CD4-positive, alpha-beta T cell (primary cell): ENCODE measurements at regions not wholly inside any gene's neighbourhood (a gene's known extent, or its start where the extent isn't known, plus 50 kb on each side); places are given as distances from the start of the nearest gene placed in this dataset.

ENCODE experiments used
- ATAC-seq: fragments of 200-7000 bp; cut with Tn5 transposase; one replicate; pipeline ENCODE4 v1.10.0; 2022; ENCODE audit warnings: mild to moderate bottlenecking; ENCODE audit not compliant: poor library complexity
- CTCF ChIA-PET: fragments of 350-600 bp; sonication (Branson Sonifier 250); formaldehyde crosslinking; loops from one replicate; lab custom pipeline; 2021; ENCODE audit warnings: antibody characterized with exemption, inconsistent platforms; lab: Charles Lee
- POLR2A ChIA-PET: fragments of 350-600 bp; sonication (Branson Sonifier 250); formaldehyde crosslinking; loops from one replicate; lab custom pipeline; 2021; ENCODE audit warnings: antibody characterized with exemption, inconsistent platforms; lab: Charles Lee
- DNase-seq, 14 experiments: peaks; one replicate each; pipeline ENCODE4 v3.0.0-alpha.2; 2013 to 2020; ENCODE audit warnings: mixed read lengths in 2 of 14
- H3K27ac ChIP-seq, 2 donors: one replicate each; pipeline versions ENCODE4 v1.5.1 to v1.7.0; 2013; ENCODE audit warnings: low read length in 2 of 2, low read depth in 1 of 2, mild to moderate bottlenecking in 1 of 2
- H3K27me3 ChIP-seq, 2 experiments: 1 replicate in 1 of 2; 2 replicates in 1 of 2; pipeline versions ENCODE4 v1.6.1 to v1.7.0; 2013; ENCODE audit warnings: low read length in 2 of 2, control low read depth in 1 of 2, mild to moderate bottlenecking in 1 of 2, moderate library complexity in 1 of 2; ENCODE audit not compliant: insufficient read depth in 2 of 2, control insufficient read depth in 1 of 2
- H3K36me3 ChIP-seq: one replicate; pipeline ENCODE4 v1.6.1; 2013; ENCODE audit warnings: low read length, control low read depth; ENCODE audit not compliant: insufficient read depth
- H3K4me1 ChIP-seq: one replicate; pipeline ENCODE4 v1.6.1; 2013; ENCODE audit warnings: low read length, control low read depth; ENCODE audit not compliant: insufficient read depth
- H3K4me3 ChIP-seq: one replicate; pipeline ENCODE4 v1.5.1; 2013; ENCODE audit warnings: mild to moderate bottlenecking, low read length, moderate library complexity
- H3K9me3 ChIP-seq, 2 experiments: 1 replicate in 1 of 2; 2 replicates in 1 of 2; pipeline versions ENCODE4 v1.6.1 to v1.7.0; 2013; ENCODE audit warnings: low read length in 2 of 2, mild to moderate bottlenecking in 2 of 2, control low read depth in 1 of 2, moderate library complexity in 1 of 2; ENCODE audit not compliant: control insufficient read depth in 1 of 2, insufficient read depth in 1 of 2
- H3K27ac Mint-ChIP-seq: one replicate; pipeline ENCODE4 v1.8.0; 2020; ENCODE audit warnings: mixed read lengths
- H3K27me3 Mint-ChIP-seq: one replicate; pipeline ENCODE4 v1.8.0; 2021; ENCODE audit warnings: mixed read lengths
- H3K36me3 Mint-ChIP-seq: one replicate; pipeline ENCODE4 v1.8.0; 2021; ENCODE audit warnings: low read depth, mixed read lengths
- H3K4me1 Mint-ChIP-seq: one replicate; pipeline ENCODE4 v1.8.0; 2021; ENCODE audit warnings: low read depth, mixed read lengths
- H3K4me3 Mint-ChIP-seq: one replicate; pipeline ENCODE4 v1.8.0; 2020; ENCODE audit warnings: mild to moderate bottlenecking, mixed read lengths
- H3K9me3 Mint-ChIP-seq: one replicate; pipeline ENCODE4 v1.8.0; 2020; ENCODE audit warnings: mixed read lengths
- CTCF ChIP-seq: fragments of 200-600 bp; IDR thresholded peaks from one replicate; pipeline ENCODE4 v1.8.0; 2022; ENCODE audit warnings: antibody characterized with exemption, mild to moderate bottlenecking
- intact Hi-C, 2 experiments: fragments of 100-400 bp; cut with DNase I in 1 of 2; cut with micrococcal nuclease in 1 of 2; formaldehyde crosslinking; loops; one replicate each; pipeline versions ENCODE4 v1.15.1 to v1.9.0; 2023 to 2025; cut with DNase I, micrococcal nuclease

GRCh38 chr4:71944956-71945355, 86.8 kb upstream of the NPFFR2 start:
- no peaks in the 10 kb centered on the region for H3K36me3 Mint-ChIP-seq
- no peak overlapping the region for H3K27ac Mint-ChIP-seq

GRCh38 chr4:71945791-71946190, 86.0 kb upstream of the NPFFR2 start:
- Mint-ChIP-seq H3K27me3 (no peaks in the 10 kb centered on the region), H3K4me1 (no peaks in the 10 kb centered on the region), H3K27ac (no peak overlapping the region), H3K9me3 (peaks cover 4% of the 10 kb centered on the region), H3K36me3 (no peaks in the 10 kb centered on the region), H3K4me3 (no peak overlapping the region)
- no peak for TF ChIP-seq CTCF
- Histone ChIP-seq H3K27me3 (no peaks in the 10 kb centered on the region), H3K4me3 (no peak overlapping the region), H3K27ac (no peak overlapping the region), H3K36me3 (no peaks in the 10 kb centered on the region), H3K4me1 (no peaks in the 10 kb centered on the region), H3K9me3 (peaks cover 0 to 6% of the 10 kb centered on the region in 2 experiments)
- no peak for ATAC-seq
- CTCF ChIA-PET: no interaction called here
- POLR2A ChIA-PET: no interaction called here
- intact Hi-C loops: no loop called here
- no peak for DNase-seq

More at GRCh38 chr4:71944956-71945355, 86.8 kb upstream of the NPFFR2 start:
- no peaks in the 10 kb centered on the region for H3K36me3 ChIP-seq
- H3K27me3 Mint-ChIP-seq: no peaks in the 10 kb centered on the region
- ATAC-seq (no peak), DNase-seq (no peak)
- peaks cover 0 to 6% of the 10 kb centered on the region in 2 experiments for H3K9me3 ChIP-seq
- H3K9me3 Mint-ChIP-seq: peaks cover 4% of the 10 kb centered on the region
- H3K27ac ChIP-seq: no peak overlapping the region
- H3K4me1 Mint-ChIP-seq: no peaks in the 10 kb centered on the region
- H3K27me3 ChIP-seq: no peaks in the 10 kb centered on the region
- H3K4me3 Mint-ChIP-seq: no peak overlapping the region
- ChIA-PET CTCF (no interaction called here), POLR2A (no interaction called here)
- TF ChIP-seq CTCF: no peak
- intact Hi-C loops: no loop called here
- H3K4me1 ChIP-seq: no peaks in the 10 kb centered on the region
- no peak overlapping the region for H3K4me3 ChIP-seq

GRCh38 chr4:71958978-71959377, 72.8 kb upstream of the NPFFR2 start:
- POLR2A ChIA-PET: no interaction called here
- Histone ChIP-seq H3K4me1 (no peaks in the 10 kb centered on the region), H3K4me3 (no peak overlapping the region), H3K27ac (no peak overlapping the region), H3K36me3 (no peaks in the 10 kb centered on the region), H3K27me3 (no peaks in the 10 kb centered on the region), H3K9me3 (no peaks in the 10 kb centered on the region)
- Mint-ChIP-seq H3K4me1 (no peaks in the 10 kb centered on the region), H3K27ac (no peak overlapping the region), H3K36me3 (no peaks in the 10 kb centered on the region), H3K9me3 (peaks cover 4% of the 10 kb centered on the region), H3K4me3 (no peak overlapping the region), H3K27me3 (no peaks in the 10 kb centered on the region)
- no peak for DNase-seq
- ATAC-seq: no peak
- intact Hi-C loops: no loop called here
- TF ChIP-seq CTCF: no peak
- CTCF ChIA-PET: no interaction called here
